ENCODE measurements at regions not wholly inside any gene's neighbourhood (a gene's known extent, or its start where the extent isn't known, plus 50 kb on each side); places are given as distances from the start of the nearest gene placed in this dataset.
"Not testable (repeated sequence)": the region's sequence is repeated elsewhere in the genome, so short reads cannot be mapped to it uniquely, and the experiment has no call there.

- DNase-seq (ENCODE audit: low spot score): no peak
Observed at GRCh38 chr22:48079505-48080290, 1317.2 kb downstream of the TBC1D22A start.

GRCh38 chr22:48078825-48079224 lies 1316.4 kb downstream of the TBC1D22A start:
- DNase-seq (ENCODE audit: low spot score): no peak

- DNase-seq (ENCODE audit: low spot score): no peak
Observed at GRCh38 chr22:48077699-48078098, 1315.2 kb downstream of the TBC1D22A start.

- DNase-seq (ENCODE audit: low spot score): no peak
Observed at GRCh38 chr22:48076008-48076407, 1313.6 kb downstream of the TBC1D22A start.

DNA sequence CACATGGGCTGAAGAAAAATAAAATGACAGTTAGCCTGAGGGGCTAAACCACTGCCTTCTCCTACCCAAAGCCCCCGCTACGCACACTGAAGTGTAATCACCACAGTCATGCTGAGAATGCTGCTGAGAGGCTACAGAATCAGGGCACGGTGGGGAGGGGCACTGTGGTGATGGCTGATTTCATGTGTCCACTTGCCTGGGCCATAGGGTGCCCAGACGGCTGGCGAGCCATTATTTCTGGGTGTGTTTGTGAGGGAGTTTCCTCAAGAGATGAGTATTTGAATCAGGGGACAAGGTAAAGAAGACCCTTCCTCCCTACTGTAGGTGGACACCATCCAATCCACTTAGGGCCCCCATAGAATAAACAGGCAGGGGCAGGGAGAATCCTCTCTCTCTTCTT lies 1313.2 kb downstream of the TBC1D22A start:
- DNase-seq (ENCODE audit: low spot score): no peak

DNA sequence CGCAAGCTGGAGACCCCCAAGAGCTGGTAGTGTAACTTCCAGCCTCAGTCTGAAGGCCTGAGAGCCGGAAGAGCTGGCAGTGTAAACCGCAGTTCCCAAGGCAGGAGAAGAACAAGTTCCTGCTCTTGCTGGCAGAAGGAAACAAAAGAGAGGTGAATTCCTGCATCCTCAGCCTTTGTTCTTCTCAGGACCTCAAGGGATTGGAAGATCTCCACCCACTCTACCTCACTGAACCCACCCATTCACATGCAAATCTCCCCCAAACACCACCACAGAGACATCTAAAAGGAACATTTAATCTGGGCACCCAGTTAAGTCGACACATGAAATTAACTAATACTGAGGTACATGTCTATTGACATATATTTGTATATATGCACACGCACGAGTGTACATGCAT lies 1310.3 kb downstream of the TBC1D22A start:
- DNase-seq (ENCODE audit: low spot score): no peak

DNA sequence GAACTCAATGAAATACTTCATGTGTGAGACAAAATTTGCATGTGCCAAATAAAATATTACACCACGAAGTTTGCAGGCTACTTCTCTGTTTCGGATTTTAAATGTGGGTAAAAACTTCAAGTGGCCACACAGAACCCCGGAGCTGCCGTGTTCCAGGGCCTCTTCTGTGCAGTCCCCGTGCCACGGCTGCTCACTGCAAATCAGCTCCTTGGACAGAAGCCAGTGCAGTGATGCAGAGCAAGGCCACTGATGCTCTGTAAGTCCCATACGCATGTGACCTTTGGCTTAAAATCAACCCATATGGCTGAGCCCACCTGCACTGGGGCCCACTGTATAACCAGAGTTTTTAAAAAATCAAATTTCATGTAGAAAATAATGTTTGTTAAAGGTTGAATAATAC lies 1309.4 kb downstream of the TBC1D22A start:
- no peak for DNase-seq (ENCODE audit: low spot score)

DNA sequence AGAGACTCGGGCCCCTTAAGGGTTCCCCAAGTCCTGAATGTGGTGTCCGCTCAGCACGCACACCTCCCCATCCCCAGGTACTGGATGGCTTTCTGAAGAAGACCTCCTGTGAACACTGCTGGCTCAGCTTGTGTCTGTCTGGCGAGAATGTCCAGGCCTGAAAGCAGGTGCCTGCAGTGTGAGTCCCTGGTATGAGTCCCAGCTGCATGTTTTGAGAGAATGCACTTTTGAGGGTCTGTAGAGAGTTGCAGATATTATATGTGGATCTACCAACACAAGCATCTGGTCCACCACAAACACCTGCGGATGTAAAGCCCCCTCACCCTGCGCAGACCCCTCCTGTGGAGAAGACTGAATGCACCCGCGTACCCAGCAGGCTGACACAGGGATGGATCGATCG lies 1308.9 kb downstream of the TBC1D22A start:
- DNase-seq (ENCODE audit: low spot score): no peak

- DNase-seq (ENCODE audit: low spot score): no peak
Observed at GRCh38 chr22:48070760-48071159, 1308.3 kb downstream of the TBC1D22A start.

DNA sequence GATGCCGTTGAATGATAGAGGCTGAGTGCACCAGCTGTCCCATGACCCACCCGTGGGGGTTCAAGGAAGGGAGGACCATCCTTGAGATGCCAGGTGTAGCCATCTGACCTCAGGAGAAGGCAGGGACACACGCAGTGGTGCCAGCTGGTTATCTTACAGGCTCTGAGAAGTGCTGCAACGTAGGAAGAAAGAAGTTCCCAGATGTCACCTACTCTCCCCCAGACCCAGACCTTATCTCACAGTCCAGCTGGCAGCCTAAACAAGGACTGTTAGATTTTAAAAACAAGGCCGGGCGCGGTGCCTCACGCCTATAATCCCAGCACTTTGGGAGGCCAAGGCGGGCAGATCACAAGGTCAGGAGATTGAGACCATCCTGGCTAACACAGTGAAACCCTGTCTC lies 1307.6 kb downstream of the TBC1D22A start:
- DNase-seq (ENCODE audit: low spot score): no peak

DNA sequence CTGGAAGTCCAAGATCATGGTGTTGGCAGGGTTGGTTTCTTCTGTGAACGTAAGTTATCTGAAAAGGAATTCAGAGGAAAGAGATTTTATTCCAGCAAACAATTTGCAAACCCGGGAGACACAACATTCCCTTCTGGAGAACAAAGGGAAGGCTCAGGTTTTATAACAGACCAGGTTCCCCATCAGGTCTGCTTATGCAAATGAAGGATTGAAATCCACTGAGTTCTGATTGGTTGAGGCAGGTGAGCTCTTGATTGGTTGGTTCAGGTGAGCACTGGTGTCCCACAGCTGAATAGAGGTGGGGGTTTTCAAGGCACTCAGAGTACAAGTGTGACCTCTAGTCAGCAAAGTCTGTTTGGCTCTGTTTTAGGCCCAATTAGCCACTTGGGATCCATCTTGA lies 1306.8 kb downstream of the TBC1D22A start:
- no peak for DNase-seq (ENCODE audit: low spot score)

- no peak for DNase-seq (ENCODE audit: low spot score)
Observed at GRCh38 chr22:48068323-48068885, 1306.0 kb downstream of the TBC1D22A start.

DNA sequence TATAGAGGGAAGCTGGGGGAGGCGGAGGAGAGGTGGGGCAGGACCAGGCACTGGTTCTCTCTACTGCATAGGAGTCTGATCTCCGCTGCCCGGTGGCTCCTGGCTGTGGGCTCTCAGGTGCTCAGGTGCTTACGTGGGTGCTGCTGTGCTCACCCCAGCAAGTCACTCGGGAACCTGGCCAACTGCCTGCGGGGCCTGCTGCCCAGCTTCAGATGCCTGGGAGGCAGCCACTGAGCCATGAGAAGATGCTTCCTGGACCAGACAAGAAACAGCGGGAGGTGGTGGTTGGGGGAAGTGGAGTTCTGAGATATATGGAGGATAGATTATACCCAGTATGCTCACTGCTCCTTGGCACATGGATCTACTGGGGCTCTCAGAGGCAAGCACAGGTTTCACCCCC lies 1303.4 kb downstream of the TBC1D22A start:
- no peak for DNase-seq (ENCODE audit: low spot score)

DNA sequence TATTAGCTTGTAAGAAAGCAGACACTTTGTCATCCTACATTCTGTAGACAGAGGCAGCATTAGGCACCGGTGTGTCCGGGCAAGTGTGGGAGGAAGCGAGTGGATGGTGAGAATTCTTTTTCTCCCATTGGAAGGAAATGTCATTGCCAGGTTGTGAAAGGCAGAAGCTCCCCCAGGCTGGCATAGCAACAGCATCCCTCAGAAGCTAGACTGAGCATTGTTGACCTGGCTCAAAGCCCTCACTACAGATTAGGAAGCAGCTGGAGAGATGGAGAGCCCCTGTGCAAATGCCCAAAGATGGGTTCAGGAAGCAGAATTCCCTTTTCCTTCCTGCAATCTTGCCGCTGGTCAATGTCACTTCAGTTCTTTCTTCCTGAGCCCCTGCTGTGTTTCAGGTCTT lies 1299.3 kb downstream of the TBC1D22A start:
- DNase-seq (ENCODE audit: low spot score): no peak

GRCh38 chr22:48060266-48060665 lies 1297.8 kb downstream of the TBC1D22A start:
- DNase-seq (ENCODE audit: low spot score): no peak

DNA sequence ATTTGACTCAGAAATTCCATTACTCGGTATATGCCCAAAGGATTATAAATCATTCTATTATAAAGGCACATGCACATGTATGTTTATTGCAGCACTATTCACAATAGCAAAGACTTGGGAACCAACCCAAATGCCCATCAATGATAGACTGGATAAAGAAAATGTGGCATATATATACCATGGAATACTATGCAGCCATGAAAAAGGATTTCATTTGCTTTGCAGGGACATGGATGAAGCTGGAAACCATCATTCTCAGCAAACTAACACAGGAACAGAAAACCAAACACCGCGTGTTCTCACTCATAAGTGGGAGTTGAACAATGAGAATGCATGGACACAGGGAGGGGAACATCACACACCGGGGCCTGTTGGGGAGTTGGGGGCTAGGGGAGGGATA lies 1297.1 kb downstream of the TBC1D22A start:
- not testable (repeated sequence) for DNase-seq (ENCODE audit: low spot score)

DNA sequence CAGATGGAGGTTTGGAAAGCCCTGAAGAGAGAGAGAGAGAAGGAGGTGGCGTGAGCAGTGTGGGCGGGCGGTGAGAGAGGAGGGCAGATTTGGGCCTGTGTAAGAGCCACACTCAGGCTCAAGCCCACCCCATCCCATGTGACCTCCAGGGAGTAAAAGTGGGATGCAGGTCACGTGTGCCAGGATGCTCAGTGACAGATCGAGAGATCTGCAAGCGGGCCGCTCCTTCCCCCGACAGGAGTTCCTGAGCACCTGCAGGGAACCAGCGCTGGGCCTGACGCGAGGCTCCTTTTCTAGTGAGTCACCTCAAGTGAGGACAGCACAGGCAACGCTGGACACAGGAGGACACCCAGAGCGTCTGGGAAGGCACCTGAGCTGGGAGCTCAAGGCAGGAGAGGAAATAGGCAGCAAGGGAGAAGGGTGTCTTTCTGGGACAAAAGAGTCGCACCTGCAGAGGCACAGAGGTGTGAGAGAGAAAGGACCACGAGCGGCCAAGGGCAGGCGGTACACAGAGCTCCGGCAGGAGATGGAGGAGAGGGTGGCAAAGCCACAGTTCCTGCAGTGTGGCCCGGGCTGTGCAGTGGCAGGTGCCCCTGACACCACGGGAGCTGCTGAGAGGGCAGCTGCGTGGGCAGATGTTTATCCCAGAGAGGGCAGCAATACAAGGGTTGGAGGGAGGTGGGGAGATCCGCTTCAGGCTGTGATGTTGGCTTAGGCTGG lies 1294.8 kb downstream of the TBC1D22A start:
- no peak for DNase-seq (ENCODE audit: low spot score)

- no peak for DNase-seq (ENCODE audit: low spot score)
Observed at GRCh38 chr22:48055827-48056226, 1293.4 kb downstream of the TBC1D22A start.

DNA sequence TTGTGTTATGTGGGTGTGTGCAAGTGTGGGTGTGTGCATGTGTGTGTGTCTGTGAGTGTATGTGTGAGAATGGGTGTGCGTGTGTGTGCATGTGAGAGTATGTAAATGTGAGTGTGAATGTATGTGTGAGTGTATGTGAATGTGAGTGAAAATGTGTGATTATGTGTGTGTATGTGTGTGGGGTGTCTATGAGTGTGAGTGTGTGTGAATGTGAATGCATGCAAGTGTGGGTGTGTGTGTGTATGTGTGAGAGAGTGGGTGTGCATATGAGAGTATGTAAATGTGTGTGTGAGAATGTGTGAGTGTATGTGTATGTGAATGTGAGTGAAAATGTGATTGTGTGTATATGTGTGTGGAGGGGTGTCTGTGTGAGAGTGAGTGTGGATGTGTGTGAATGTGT lies 1292.7 kb downstream of the TBC1D22A start:
- DNase-seq (ENCODE audit: low spot score): no peak

- DNase-seq (ENCODE audit: low spot score): no peak
Observed at GRCh38 chr22:48054596-48054995, 1292.1 kb downstream of the TBC1D22A start.

DNA sequence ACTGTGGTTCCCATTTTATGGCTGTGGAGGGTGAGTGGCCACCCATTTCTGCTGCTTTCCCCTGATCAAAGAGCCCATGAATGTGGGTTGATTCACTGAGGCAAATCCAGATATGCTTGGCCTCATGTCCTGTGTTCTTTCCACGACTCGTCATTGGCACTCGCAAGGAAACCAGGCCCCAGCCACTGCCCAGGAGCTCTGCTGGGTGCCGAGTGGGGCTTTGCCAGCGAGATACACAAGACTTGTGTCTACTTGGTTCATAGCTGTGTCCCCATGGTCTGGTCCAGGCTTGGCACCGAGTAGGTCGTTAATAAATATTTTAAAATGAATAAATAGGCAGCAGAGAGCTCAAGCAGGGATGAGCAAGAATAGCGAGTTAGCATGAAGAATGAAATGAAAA lies 1291.5 kb downstream of the TBC1D22A start:
- no peak for DNase-seq (ENCODE audit: low spot score)

DNA sequence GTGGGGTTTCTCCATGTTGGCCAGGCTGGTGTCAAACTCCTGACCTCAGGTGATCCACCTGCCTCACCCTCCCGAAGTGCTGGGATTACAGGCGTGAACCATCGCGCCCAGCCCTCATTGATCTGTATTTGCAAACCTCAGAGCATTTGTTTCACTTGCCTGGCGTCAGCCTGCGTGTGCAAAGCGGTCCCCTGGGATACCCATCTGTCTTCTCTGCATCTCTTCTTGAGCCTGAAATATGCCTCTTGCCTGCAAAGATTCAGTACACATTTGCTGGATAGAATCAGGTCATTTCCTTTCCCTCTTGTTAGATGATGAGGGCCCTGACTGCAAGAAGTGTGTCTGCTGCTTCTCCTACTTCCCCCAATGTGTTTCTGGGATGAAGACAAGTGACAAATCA lies 1291.0 kb downstream of the TBC1D22A start:
- no peak for DNase-seq (ENCODE audit: low spot score)

- no peak for DNase-seq (ENCODE audit: low spot score)
Observed at GRCh38 chr22:48052621-48052890, 1290.1 kb downstream of the TBC1D22A start.

All from CD4-positive, alpha-beta T cell treated with Interleukin-2 at 100 ng/mL for 4 hours (primary cell).